WERI-Rb-1 (cell line): ENCODE measurements at regions not wholly inside any gene's neighbourhood (a gene's known extent, or its start where the extent isn't known, plus 50 kb on each side); places are given as distances from the start of the nearest gene placed in this dataset.
"Not testable (repeated sequence)": the region's sequence is repeated elsewhere in the genome, so short reads cannot be mapped to it uniquely, and the experiment has no call there.

Experiments used
- DNase-seq: peaks from one replicate; pipeline ENCODE4 v3.0.0-alpha.2; 2020
- H3K27ac ChIP-seq: fragments of 250-450 bp; sonication (Bioruptor Pico); 2 replicates; pipeline ENCODE4 v1.5.1; 2020; ENCODE audit warnings: mild to moderate bottlenecking, moderate library complexity
- H3K27me3 ChIP-seq: fragments of 250-450 bp; sonication (Bioruptor Pico); 2 replicates; pipeline ENCODE4 v1.5.1; 2021; ENCODE audit warnings: mild to moderate bottlenecking, low read depth, moderate library complexity; ENCODE audit not compliant: insufficient read depth, severe bottlenecking
- H3K36me3 ChIP-seq: fragments of 250-450 bp; sonication (Bioruptor Pico); 2 replicates; pipeline ENCODE4 v1.5.1; 2020; ENCODE audit warnings: mild to moderate bottlenecking, moderate library complexity
- H3K4me3 ChIP-seq: 2 replicates; pipeline ENCODE4 v1.5.1; 2011; ENCODE audit warnings: low read depth, mild to moderate bottlenecking, control low read depth, low read length
- H3K9me3 ChIP-seq: fragments of 250-450 bp; sonication (Bioruptor Pico); 2 replicates; pipeline ENCODE4 v1.5.1; 2021; ENCODE audit warnings: mild to moderate bottlenecking, moderate library complexity; ENCODE audit not compliant: severe bottlenecking
- CTCF ChIP-seq: IDR thresholded peaks from 2 replicates; pipeline ENCODE4 v1.5.1; 2011; ENCODE audit warnings: low read depth, mild to moderate bottlenecking, control low read depth, inconsistent platforms, low read length

GRCh38 chr9:135305546-135306180 is 173.9 kb upstream of the PPP1R26 start:
- Histone ChIP-seq H3K27me3 (no peaks in the 10 kb centered on the region), H3K36me3 (no peaks in the 10 kb centered on the region), H3K9me3 (no peaks in the 10 kb centered on the region), H3K27ac (no peak overlapping the region), H3K4me3 (no peak overlapping the region)
- no peak for DNase-seq
- no peak for TF ChIP-seq CTCF

- H3K27me3 ChIP-seq, result no peaks in the 10 kb centered on the region
- no peak for DNase-seq
- no peak for TF ChIP-seq CTCF
- H3K27ac ChIP-seq, result no peak overlapping the region
- H3K36me3 ChIP-seq, result no peaks in the 10 kb centered on the region
- H3K4me3 ChIP-seq, result no peak overlapping the region
- no peaks in the 10 kb centered on the region for H3K9me3 ChIP-seq
These were observed 172.9 kb upstream of the PPP1R26 start for GRCh38 chr9:135306699-135307098.

- DNase-seq, result no peak
- H3K27me3 ChIP-seq, result no peaks in the 10 kb centered on the region
- H3K36me3 ChIP-seq, result no peaks in the 10 kb centered on the region
- H3K9me3 ChIP-seq, result peaks cover 2% of the 10 kb centered on the region
- TF ChIP-seq CTCF, result no peak
- no peak overlapping the region for H3K4me3 ChIP-seq
- H3K27ac ChIP-seq, result no peak overlapping the region
These were observed 172.3 kb upstream of the PPP1R26 start for GRCh38 chr9:135307300-135307699.

- not testable (repeated sequence) for H3K36me3 ChIP-seq, H3K27me3 ChIP-seq
These were observed 171.7 kb upstream of the PPP1R26 start for GRCh38 chr9:135307919-135308318.

GRCh38 chr9:135308821-135309762 is 170.5 kb upstream of the PPP1R26 start:
- Histone ChIP-seq H3K4me3 (no peak overlapping the region), H3K36me3 (no peaks in the 10 kb centered on the region), H3K27me3 (no peaks in the 10 kb centered on the region), H3K27ac (no peak overlapping the region), H3K9me3 (peaks cover 17% of the 10 kb centered on the region)
- DNase-seq, result no peak
- TF ChIP-seq CTCF, result no peak

More at GRCh38 chr9:135307919-135308318, 171.7 kb upstream of the PPP1R26 start:
- not testable (repeated sequence) for DNase-seq, H3K27ac ChIP-seq, H3K9me3 ChIP-seq, H3K4me3 ChIP-seq

GRCh38 chr9:135309763-135310125 is 169.8 kb upstream of the PPP1R26 start:
- no peak overlapping the region for H3K4me3 ChIP-seq
- H3K9me3 ChIP-seq, result peaks cover 17% of the 10 kb centered on the region
- no peak for DNase-seq
- no peaks in the 10 kb centered on the region for H3K36me3 ChIP-seq
- no peak overlapping the region for H3K27ac ChIP-seq
- no peaks in the 10 kb centered on the region for H3K27me3 ChIP-seq
- TF ChIP-seq CTCF, result no peak
